GM19372 (cell line): ENCODE measurements at regions not wholly inside any gene's neighbourhood (a gene's known extent, or its start where the extent isn't known, plus 50 kb on each side); places are given as distances from the start of the nearest gene placed in this dataset.
"Not testable (repeated sequence)": the region's sequence is repeated elsewhere in the genome, so short reads cannot be mapped to it uniquely, and the experiment has no call there.

ENCODE experiments used
- ATAC-seq: cut with Tn5 transposase; IDR thresholded peaks from one replicate; pipeline ENCODE4 v1.9.1; 2021; ENCODE audit warnings: mild to moderate bottlenecking, low read depth, moderate library complexity; ENCODE audit not compliant: unreplicated experiment

GRCh38 chr6:115323001-115323400 lies 737.7 kb downstream of the FRK start:
- no peak for ATAC-seq

GRCh38 chr6:115319823-115320222 lies 740.9 kb downstream of the FRK start:
- no peak for ATAC-seq

- no peak for ATAC-seq
These were observed 750.5 kb downstream of the FRK start for GRCh38 chr6:115310156-115310555.

- ATAC-seq: no peak
These were observed 758.0 kb downstream of the FRK start for GRCh38 chr6:115302731-115303130.

GRCh38 chr6:115287467-115287866 lies 773.2 kb downstream of the FRK start:
- no peak for ATAC-seq

GRCh38 chr6:115276881-115277565 lies 783.7 kb downstream of the FRK start:
- ATAC-seq: no peak

GRCh38 chr6:115272311-115272710 lies 788.4 kb downstream of the FRK start:
- ATAC-seq: no peak

GRCh38 chr6:115271434-115271833 lies 789.3 kb downstream of the FRK start:
- ATAC-seq: no peak

GRCh38 chr6:115270953-115271352 lies 789.7 kb downstream of the FRK start:
- no peak for ATAC-seq

- no peak for ATAC-seq
These were observed 819.3 kb downstream of the FRK start for GRCh38 chr6:115241373-115241772.

- no peak for ATAC-seq
These were observed 839.5 kb downstream of the FRK start for GRCh38 chr6:115221198-115221597.

- no peak for ATAC-seq
These were observed 840.0 kb downstream of the FRK start for GRCh38 chr6:115220551-115221159.

- no peak for ATAC-seq
These were observed 841.0 kb downstream of the FRK start for GRCh38 chr6:115219645-115220044.

GRCh38 chr6:115216835-115217234 lies 843.9 kb downstream of the FRK start:
- no peak for ATAC-seq

- no peak for ATAC-seq
These were observed 846.4 kb downstream of the FRK start for GRCh38 chr6:115214283-115214682.

GRCh38 chr6:115203381-115203780 lies 857.3 kb downstream of the FRK start:
- ATAC-seq: no peak

- no peak for ATAC-seq
These were observed 852.3 kb upstream of the HS3ST5 start for GRCh38 chr6:115194981-115195638.

GRCh38 chr6:115191989-115192388 lies 849.2 kb upstream of the HS3ST5 start:
- ATAC-seq: no peak

GRCh38 chr6:115190534-115190933 lies 847.7 kb upstream of the HS3ST5 start:
- no peak for ATAC-seq

- ATAC-seq: not testable (repeated sequence)
These were observed 832.6 kb upstream of the HS3ST5 start for GRCh38 chr6:115175456-115175855.

GRCh38 chr6:115165912-115166311 lies 823.1 kb upstream of the HS3ST5 start:
- ATAC-seq: not testable (repeated sequence)

GRCh38 chr6:115159733-115160132 lies 816.9 kb upstream of the HS3ST5 start:
- no peak for ATAC-seq
